T-helper 17 cell (primary cell): ENCODE measurements at regions not wholly inside any gene's neighbourhood (a gene's known extent, or its start where the extent isn't known, plus 50 kb on each side); places are given as distances from the start of the nearest gene placed in this dataset.

ENCODE experiments used
- ATAC-seq: fragments of 150-1000 bp; cut with Tn5 transposase; 2 replicates; pipeline ENCODE4 v1.10.0; 2021; ENCODE audit warnings: mild to moderate bottlenecking, moderate library complexity
- DNase-seq, 3 donors: peaks; one replicate each; pipeline versions ENCODE4 v3.0.0 to v3.0.0-alpha.2; 2020 to 2021
- H3K9me3 ChIP-seq: one replicate; pipeline ENCODE4 v1.7.0; 2013; ENCODE audit warnings: low read length, mild to moderate bottlenecking; ENCODE audit not compliant: control insufficient read depth, poor library complexity, severe bottlenecking
- H3K27ac Mint-ChIP-seq: one replicate; pipeline ENCODE4 v1.8.0; 2022; ENCODE audit warnings: mild to moderate bottlenecking, moderate library complexity, mixed read lengths
- H3K27me3 Mint-ChIP-seq: one replicate; pipeline ENCODE4 v1.8.0; 2022; ENCODE audit warnings: mixed read lengths
- H3K36me3 Mint-ChIP-seq: one replicate; pipeline ENCODE4 v1.8.0; 2022; ENCODE audit warnings: low read depth, mixed read lengths
- H3K4me1 Mint-ChIP-seq: one replicate; pipeline ENCODE4 v1.8.0; 2022; ENCODE audit warnings: mild to moderate bottlenecking, mixed read lengths
- H3K4me3 Mint-ChIP-seq: one replicate; pipeline ENCODE4 v1.8.0; 2022; ENCODE audit warnings: mild to moderate bottlenecking, moderate library complexity, mixed read lengths

GRCh38 chr5:56717253-56717987 is 97.9 kb upstream of the MAP3K1 start:
- Mint-ChIP-seq H3K4me3 (peak overlapping the region; percentile 65), H3K27ac (peak overlapping the region; percentile 85), H3K36me3 (no peaks in the 10 kb centered on the region), H3K4me1 (peaks cover 23% of the 10 kb centered on the region), H3K27me3 (no peaks in the 10 kb centered on the region)
- H3K9me3 ChIP-seq: no peaks in the 10 kb centered on the region
- DNase-seq (no peak), ATAC-seq (peak; percentile 62)

GRCh38 chr5:56715986-56716385 is 99.4 kb upstream of the MAP3K1 start:
- Mint-ChIP-seq H3K27ac (peak overlapping the region; percentile 85), H3K36me3 (no peaks in the 10 kb centered on the region), H3K27me3 (no peaks in the 10 kb centered on the region), H3K4me3 (no peak overlapping the region), H3K4me1 (peaks cover 31% of the 10 kb centered on the region)
- no peak for DNase-seq
- H3K9me3 ChIP-seq: no peaks in the 10 kb centered on the region
- no peak for ATAC-seq

- Mint-ChIP-seq H3K36me3 (no peaks in the 10 kb centered on the region), H3K27ac (peak overlapping the region; percentile 47), H3K27me3 (no peaks in the 10 kb centered on the region), H3K4me1 (peaks cover 36% of the 10 kb centered on the region), H3K4me3 (no peak overlapping the region)
- DNase-seq (no peak), ATAC-seq (no peak)
- no peaks in the 10 kb centered on the region for H3K9me3 ChIP-seq
Measured at GRCh38 chr5:56712895-56713591, 102.3 kb upstream of the MAP3K1 start.

- DNase-seq (no peak), ATAC-seq (peak; percentile 66)
- Mint-ChIP-seq H3K4me3 (no peak overlapping the region), H3K36me3 (no peaks in the 10 kb centered on the region), H3K27me3 (no peaks in the 10 kb centered on the region), H3K4me1 (peaks cover 26% of the 10 kb centered on the region), H3K27ac (no peak overlapping the region)
- no peaks in the 10 kb centered on the region for H3K9me3 ChIP-seq
Measured at GRCh38 chr5:56710826-56711590, 104.3 kb upstream of the MAP3K1 start.

- no peaks in the 10 kb centered on the region for H3K9me3 ChIP-seq
- Mint-ChIP-seq H3K4me1 (peaks cover 30% of the 10 kb centered on the region), H3K36me3 (no peaks in the 10 kb centered on the region), H3K27ac (no peak overlapping the region), H3K27me3 (no peaks in the 10 kb centered on the region), H3K4me3 (no peak overlapping the region)
- DNase-seq (no peak), ATAC-seq (no peak)
Measured at GRCh38 chr5:56706504-56706903, 108.8 kb upstream of the MAP3K1 start.

- DNase-seq (no peak), ATAC-seq (no peak)
- peaks cover 36% of the 10 kb centered on the region for H3K4me1 Mint-ChIP-seq
- peak overlapping the region; percentile 44 for H3K4me3 Mint-ChIP-seq
- H3K9me3 ChIP-seq: no peaks in the 10 kb centered on the region
- peak overlapping the region; percentile 37 for H3K27ac Mint-ChIP-seq
- no peaks in the 10 kb centered on the region for H3K27me3 Mint-ChIP-seq
- H3K36me3 Mint-ChIP-seq: peaks cover 2% of the 10 kb centered on the region
Measured at GRCh38 chr5:56705217-56705616, 110.1 kb upstream of the MAP3K1 start.

- Mint-ChIP-seq H3K27ac (peak overlapping the region; percentile 60), H3K4me3 (no peak overlapping the region), H3K27me3 (no peaks in the 10 kb centered on the region), H3K4me1 (peaks cover 41% of the 10 kb centered on the region), H3K36me3 (peaks cover 2% of the 10 kb centered on the region)
- DNase-seq (no peak), ATAC-seq (peak; percentile 59)
- H3K9me3 ChIP-seq: no peaks in the 10 kb centered on the region
Measured at GRCh38 chr5:56703952-56704351, 111.4 kb upstream of the MAP3K1 start.

GRCh38 chr5:56700711-56701110 is 114.6 kb upstream of the MAP3K1 start:
- H3K27me3 Mint-ChIP-seq: no peaks in the 10 kb centered on the region
- peak overlapping the region; percentile 82 for H3K4me3 Mint-ChIP-seq
- DNase-seq (no peak), ATAC-seq (peak; percentile 58)
- H3K36me3 Mint-ChIP-seq: peaks cover 2% of the 10 kb centered on the region
- peaks cover 59% of the 10 kb centered on the region for H3K4me1 Mint-ChIP-seq
- H3K9me3 ChIP-seq: no peaks in the 10 kb centered on the region
- peak overlapping the region; percentile 60 for H3K27ac Mint-ChIP-seq

- H3K9me3 ChIP-seq: no peaks in the 10 kb centered on the region
- DNase-seq: no peak
- peaks cover 60% of the 10 kb centered on the region for H3K4me1 Mint-ChIP-seq
- H3K4me3 Mint-ChIP-seq: peak overlapping the region; percentile 53
- H3K36me3 Mint-ChIP-seq: peaks cover 2% of the 10 kb centered on the region
- no peaks in the 10 kb centered on the region for H3K27me3 Mint-ChIP-seq
- ATAC-seq: no peak
- peak overlapping the region; percentile 60 for H3K27ac Mint-ChIP-seq
Measured at GRCh38 chr5:56699538-56699937, 115.8 kb upstream of the MAP3K1 start.

- H3K4me3 Mint-ChIP-seq: peak overlapping the region; percentile 53
- peaks cover 2% of the 10 kb centered on the region for H3K36me3 Mint-ChIP-seq
- no peaks in the 10 kb centered on the region for H3K27me3 Mint-ChIP-seq
- H3K9me3 ChIP-seq: no peaks in the 10 kb centered on the region
- peaks cover 62% of the 10 kb centered on the region for H3K4me1 Mint-ChIP-seq
- ATAC-seq (peak; percentile 32), DNase-seq (no peak)
- H3K27ac Mint-ChIP-seq: peak overlapping the region; percentile 60
Measured at GRCh38 chr5:56698463-56699381, 116.6 kb upstream of the MAP3K1 start.

GRCh38 chr5:56696900-56697299 is 118.4 kb upstream of the MAP3K1 start:
- peaks cover 71% of the 10 kb centered on the region for H3K4me1 Mint-ChIP-seq
- no peaks in the 10 kb centered on the region for H3K27me3 Mint-ChIP-seq

GRCh38 chr5:56693220-56693579 is 122.1 kb upstream of the MAP3K1 start:
- no peaks in the 10 kb centered on the region for H3K36me3 Mint-ChIP-seq
- ATAC-seq (peak; percentile 36), DNase-seq (peak in 1 of 3 donors; percentile 37)
- H3K4me1 Mint-ChIP-seq: peaks cover 62% of the 10 kb centered on the region
- H3K4me3 Mint-ChIP-seq: peak overlapping the region; percentile 37
- no peaks in the 10 kb centered on the region for H3K9me3 ChIP-seq
- H3K27me3 Mint-ChIP-seq: no peaks in the 10 kb centered on the region
- peak overlapping the region; percentile 97 for H3K27ac Mint-ChIP-seq

More at GRCh38 chr5:56696900-56697299, 118.4 kb upstream of the MAP3K1 start:
- H3K9me3 ChIP-seq: no peaks in the 10 kb centered on the region
- H3K4me3 Mint-ChIP-seq: peak overlapping the region; percentile 39
- ATAC-seq (peak; percentile 35), DNase-seq (no peak)
- H3K27ac Mint-ChIP-seq: peak overlapping the region; percentile 86
- H3K36me3 Mint-ChIP-seq: peaks cover 2% of the 10 kb centered on the region
